HG02938 (cell line): ENCODE measurements at regions not wholly inside any gene's neighbourhood (a gene's known extent, or its start where the extent isn't known, plus 50 kb on each side); places are given as distances from the start of the nearest gene placed in this dataset.

ENCODE experiments used
- ATAC-seq: cut with Tn5 transposase; IDR thresholded peaks from one replicate; pipeline ENCODE4 v1.9.1; 2021; ENCODE audit warnings: mild to moderate bottlenecking, moderate library complexity; ENCODE audit not compliant: unreplicated experiment

DNA sequence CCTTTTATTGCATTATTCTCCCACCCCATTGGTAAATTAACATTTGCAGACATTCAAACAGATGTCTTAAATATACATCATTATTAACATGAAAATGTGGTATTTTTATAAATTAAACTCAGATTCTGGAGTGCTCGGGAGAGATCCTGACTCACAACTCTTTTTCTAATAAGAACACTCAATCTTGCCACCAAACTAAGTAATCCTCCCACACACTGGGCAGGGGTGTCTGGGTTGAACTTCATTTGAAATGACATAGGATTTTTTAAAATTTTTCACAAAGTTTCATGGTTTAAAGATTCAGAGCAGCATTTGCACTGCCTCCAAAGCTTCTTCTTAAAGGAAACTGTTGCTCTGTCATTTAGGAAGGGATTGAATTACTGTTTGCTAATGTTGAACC lies 754.3 kb downstream of the MECOM start:
- ATAC-seq: no peak

DNA sequence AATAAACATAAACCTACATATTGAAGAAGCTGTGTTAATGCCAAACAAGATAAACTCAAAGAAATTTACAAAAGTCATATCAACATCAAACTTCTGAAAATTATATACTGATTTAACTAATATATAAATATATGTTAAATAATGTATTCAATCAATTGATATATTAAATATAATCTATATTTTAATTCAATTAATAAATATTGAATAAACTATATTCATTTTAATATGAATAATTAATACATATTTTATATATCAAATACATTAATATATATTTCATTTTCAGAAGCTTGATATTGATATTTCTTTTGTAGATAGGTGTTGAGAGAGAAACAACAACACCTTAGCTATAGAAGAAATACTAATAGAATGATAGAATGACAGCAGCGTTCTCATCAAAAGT lies 768.1 kb downstream of the MECOM start:
- no peak for ATAC-seq

DNA sequence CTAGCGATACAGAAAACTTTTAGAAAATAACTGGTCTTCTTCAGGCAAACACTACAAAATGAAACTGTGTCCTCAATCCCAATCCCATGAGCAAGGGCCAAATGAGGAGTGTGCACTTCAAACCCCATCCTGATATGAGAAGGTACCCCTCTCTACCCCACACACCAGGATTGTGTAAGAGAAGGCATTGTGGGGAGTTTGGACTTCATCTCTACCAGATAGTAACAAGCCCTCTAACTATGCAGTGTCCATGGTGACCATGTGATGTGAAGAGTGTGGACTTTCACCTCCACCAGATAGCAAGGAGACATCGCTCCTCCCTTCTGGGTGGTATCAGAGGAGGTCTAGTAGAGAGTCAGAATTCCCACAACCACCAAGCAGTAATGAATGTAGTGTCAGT lies 769.3 kb downstream of the MECOM start:
- no peak for ATAC-seq

GRCh38 chr3:168889666-168890065 lies 773.8 kb downstream of the MECOM start:
- ATAC-seq: no peak

DNA sequence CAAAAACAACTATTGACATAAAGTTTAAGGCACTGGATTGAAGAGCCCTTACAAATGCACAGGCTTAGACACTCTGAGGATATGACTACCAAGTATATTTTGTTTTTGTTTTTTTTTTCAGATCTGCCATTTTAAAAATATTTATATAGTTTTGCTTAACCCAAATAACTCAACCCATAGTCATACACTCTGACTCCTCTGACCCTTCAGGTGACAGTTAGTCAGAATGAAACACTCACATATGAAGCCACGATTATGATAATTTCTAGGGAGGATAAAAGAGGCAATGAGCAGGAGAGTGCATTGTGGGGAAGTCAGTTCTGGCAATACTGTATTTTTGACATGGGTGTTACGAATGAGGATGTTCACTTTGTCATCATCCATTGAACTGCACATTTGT lies 774.7 kb downstream of the MECOM start:
- no peak for ATAC-seq

DNA sequence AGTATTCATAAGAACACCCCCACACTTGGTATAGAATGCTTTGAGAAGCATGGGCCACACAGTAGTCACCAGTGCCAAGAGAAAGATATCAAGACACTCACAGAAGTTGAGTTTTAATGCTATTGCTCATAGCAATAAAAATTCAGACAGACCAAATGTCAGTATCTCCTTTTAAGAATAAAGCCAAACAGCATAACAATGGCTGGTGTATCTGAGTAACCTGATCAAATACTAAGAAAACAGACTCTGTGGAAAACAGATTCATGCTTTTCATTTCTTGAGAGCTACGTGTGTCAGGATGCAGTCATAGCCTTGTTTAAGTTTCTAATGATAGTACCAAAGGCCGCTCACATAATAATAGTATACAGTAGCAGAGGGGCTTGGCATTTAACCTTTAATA lies 778.5 kb downstream of the MECOM start:
- ATAC-seq: no peak

DNA sequence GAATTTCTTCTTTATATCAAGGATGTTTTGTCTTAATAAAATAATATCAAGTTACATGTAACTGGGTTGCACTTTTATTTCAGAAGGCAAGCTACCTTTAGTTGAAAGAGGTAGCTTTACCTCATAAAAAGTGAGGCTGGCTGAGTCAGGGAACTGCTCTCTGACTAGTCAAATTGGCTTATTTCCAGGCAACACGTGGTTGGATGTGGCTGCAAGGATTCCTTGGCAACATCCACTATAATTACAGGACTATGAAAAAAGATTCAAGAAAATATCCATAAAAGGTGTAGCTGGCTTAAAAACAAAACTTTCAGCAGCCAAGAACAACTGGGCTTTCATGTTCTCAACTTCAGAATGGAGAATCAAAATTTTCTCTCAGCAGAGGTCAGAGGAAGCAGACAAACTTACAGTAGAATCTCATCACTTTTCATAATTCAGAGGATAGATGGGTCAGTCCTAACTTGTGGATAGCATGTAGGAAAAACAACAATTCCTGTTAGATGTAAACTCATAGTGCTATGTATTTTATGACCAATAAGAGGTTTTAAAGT lies 779.1 kb downstream of the MECOM start:
- no peak for ATAC-seq

- no peak for ATAC-seq
These were observed 780.4 kb downstream of the MECOM start for GRCh38 chr3:168883145-168883544.

DNA sequence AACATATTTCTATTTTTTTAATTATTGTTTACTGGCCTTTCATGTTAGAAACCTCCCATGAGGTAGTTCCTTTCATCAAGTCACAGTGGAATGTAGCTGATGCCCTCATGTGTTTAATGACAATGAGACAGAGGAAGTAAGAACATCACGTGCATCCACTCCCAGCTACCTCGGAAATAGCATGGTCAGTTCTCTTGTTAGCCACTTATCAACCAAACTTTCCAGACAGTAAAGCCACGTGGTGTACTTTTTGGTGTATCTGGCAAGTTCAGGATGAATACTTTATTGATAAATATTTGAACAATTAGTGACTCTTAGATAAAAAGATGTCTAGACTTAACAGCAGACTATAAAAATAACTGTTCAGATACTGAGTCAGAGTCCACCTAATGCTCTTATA lies 781.7 kb downstream of the MECOM start:
- ATAC-seq: no peak

- ATAC-seq: no peak
These were observed 782.9 kb upstream of the GOLIM4 start for GRCh38 chr3:168878655-168879054.

GRCh38 chr3:168877899-168878298 lies 782.2 kb upstream of the GOLIM4 start:
- no peak for ATAC-seq

DNA sequence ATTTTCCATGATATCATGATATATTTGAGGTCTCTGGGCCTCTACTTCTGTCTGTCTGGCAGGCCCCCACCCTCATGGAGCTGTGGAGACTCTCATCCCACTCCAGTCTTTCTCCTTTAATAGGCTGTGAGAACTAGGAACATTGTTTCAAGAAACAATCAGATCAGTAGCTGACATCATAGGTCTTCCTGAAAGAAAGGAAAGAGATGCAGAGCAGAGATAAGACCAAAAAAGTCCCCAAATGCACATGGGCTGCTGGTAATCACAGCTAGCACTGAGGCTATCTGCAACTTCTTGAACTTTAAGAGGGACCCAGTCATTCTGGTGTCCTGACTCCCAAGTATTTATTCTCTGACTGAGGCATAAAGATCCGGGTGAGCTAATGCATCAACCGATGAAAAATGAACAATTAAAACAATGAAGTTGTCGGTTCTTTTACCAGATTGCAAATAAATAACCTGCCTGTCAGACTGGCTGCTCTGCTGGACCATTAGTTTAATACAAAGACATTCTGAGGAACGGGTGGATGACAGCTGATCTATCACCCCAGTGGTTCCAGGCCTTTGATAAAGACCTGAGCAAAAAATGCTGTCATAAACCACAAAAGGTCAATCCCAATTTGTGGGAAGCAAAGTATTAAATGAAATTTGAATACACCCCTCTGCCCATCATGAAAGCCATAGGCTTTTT lies 780.8 kb upstream of the GOLIM4 start:
- ATAC-seq: no peak

GRCh38 chr3:168872826-168873225 lies 777.1 kb upstream of the GOLIM4 start:
- ATAC-seq: no peak

GRCh38 chr3:168870892-168871291 lies 775.2 kb upstream of the GOLIM4 start:
- no peak for ATAC-seq

DNA sequence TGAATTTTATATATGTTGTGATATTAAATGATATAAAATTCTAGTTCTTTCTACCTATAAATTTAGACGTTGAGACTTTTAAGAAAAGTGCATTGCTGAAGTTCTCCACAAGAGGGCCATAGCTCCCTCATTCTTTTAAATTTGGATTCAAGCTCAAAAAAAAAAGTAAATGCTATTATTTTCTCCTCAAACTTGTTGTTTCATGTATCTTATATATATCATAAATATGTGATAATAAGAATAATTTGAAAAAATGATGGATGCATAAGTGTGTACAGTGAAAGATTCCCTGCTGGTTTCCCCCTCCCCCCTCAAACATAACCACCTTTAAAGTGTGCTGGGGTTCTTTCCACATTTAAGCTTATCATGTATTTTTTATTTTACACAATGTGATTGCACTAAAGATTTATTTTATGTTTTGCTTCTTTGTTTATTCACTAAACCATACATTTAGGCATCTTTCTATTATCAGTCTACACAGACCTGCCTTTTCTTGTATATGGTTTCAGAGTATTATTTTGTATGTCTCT lies 769.4 kb upstream of the GOLIM4 start:
- no peak for ATAC-seq

- no peak for ATAC-seq
These were observed 768.6 kb upstream of the GOLIM4 start for GRCh38 chr3:168864107-168865021.

GRCh38 chr3:168863561-168863960 lies 767.8 kb upstream of the GOLIM4 start:
- ATAC-seq: no peak

DNA sequence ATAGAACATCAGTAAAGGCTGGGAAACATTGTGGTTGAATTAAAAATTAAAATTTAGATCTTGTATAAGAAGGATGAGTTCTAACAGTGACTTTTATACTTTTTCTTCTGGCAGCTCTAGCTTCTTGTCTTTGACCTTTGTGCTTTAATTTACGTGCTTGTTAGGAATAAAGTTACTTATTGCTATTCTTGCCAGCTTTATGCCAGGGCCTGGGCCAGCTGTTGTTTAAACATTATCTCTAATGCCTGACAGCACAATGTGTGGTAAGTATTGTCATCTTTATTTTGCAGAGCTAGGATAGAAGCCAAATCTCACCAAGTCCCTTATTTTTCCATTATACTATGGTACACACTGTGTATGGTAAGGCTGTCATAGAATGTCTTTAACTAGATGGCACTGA lies 766.7 kb upstream of the GOLIM4 start:
- ATAC-seq: no peak

- no peak for ATAC-seq
These were observed 764.9 kb upstream of the GOLIM4 start for GRCh38 chr3:168860592-168860991.

DNA sequence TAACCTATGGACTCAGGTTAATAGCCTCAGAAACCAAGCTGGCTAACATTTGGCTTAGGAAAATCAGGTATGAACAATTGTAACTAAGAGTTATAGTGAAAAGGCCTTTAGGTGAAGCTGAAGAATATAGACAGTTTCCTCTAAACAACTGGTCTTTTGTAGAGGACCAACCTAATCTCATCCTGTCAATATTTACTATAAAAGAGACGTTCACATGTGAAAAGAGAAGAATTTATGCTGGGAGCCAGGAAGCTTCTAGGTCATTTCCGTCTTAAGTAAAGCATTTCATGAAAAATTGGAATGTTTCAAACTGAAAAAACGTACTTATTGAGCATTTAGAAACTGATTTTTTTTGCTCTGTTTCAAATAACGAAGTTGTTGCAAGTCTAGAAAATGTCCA lies 764.3 kb upstream of the GOLIM4 start:
- no peak for ATAC-seq

- ATAC-seq: no peak
These were observed 763.9 kb upstream of the GOLIM4 start for GRCh38 chr3:168859574-168859973.

GRCh38 chr3:168859143-168859542 lies 763.4 kb upstream of the GOLIM4 start:
- no peak for ATAC-seq
